ENCODE measurements at regions not wholly inside any gene's neighbourhood (a gene's known extent, or its start where the extent isn't known, plus 50 kb on each side); places are given as distances from the start of the nearest gene placed in this dataset.

GRCh38 chr4:59238212-59238611 lies 1961.9 kb upstream of the ADGRL3 start:
- H3K27ac ChIP-seq (ENCODE audit: insufficient read depth, low read depth, low read length): no peak overlapping the region
- no peak for TF ChIP-seq GATA2 (IDR thresholded peaks at IDR 0.05; ENCODE audit: insufficient read depth, insufficient read length, low read depth, low read length)
- TF ChIP-seq JUN (IDR thresholded peaks at IDR 0.05; ENCODE audit: borderline replicate concordance, insufficient read depth, insufficient read length, low read depth): no peak
- no peak for TF ChIP-seq CTCF (IDR thresholded peaks at IDR 0.05; ENCODE audit: extremely low read depth in 1 of 2, insufficient read depth in 1 of 2, low read depth in 1 of 2, low read length in 2 of 2)
- TF ChIP-seq MAX (IDR thresholded peaks at IDR 0.05; ENCODE audit: insufficient read depth, insufficient read length): no peak
- TF ChIP-seq EZH2 (IDR thresholded peaks at IDR 0.05; ENCODE audit: borderline replicate concordance, low read depth, low read length, severe bottlenecking): no peak
- no peak for TF ChIP-seq POLR2AphosphoS5 (IDR thresholded peaks at IDR 0.05; ENCODE audit: insufficient read depth, low read depth, low read length)
- TF ChIP-seq FOS (IDR thresholded peaks at IDR 0.05; ENCODE audit: borderline replicate concordance, insufficient read depth, low read length): no peak
- ChIA-PET POLR2A (no interaction called here), CTCF (no interaction called here)
- no peaks in the 10 kb centered on the region for H3K4me1 ChIP-seq (ENCODE audit: control insufficient read depth, extremely low read depth, insufficient read depth, low read length)
- no peak overlapping the region for H3K4me2 ChIP-seq (ENCODE audit: insufficient read depth, low read length)
- DNase-seq (ENCODE audit: low read depth, low spot score): no peak
- no TSS peak for BruUV-seq (replicated peaks)
- H3K79me2 ChIP-seq (ENCODE audit: control insufficient read depth, insufficient read depth, low read length): no peaks in the 10 kb centered on the region
- no peak overlapping the region for H3K4me3 ChIP-seq (replicated peaks in 1 of 3; ENCODE audit: insufficient read depth in 1 of 3, low read depth in 1 of 3, low read length in 3 of 3)
- H3K9me3 ChIP-seq (replicated peaks; ENCODE audit: control insufficient read depth, insufficient read depth, low read length): peaks cover 3% of the 10 kb centered on the region
- dilution Hi-C loops (cut with MboI; ENCODE audit: extremely low pct_ligation_motif_present, low sequenced_read_pairs) (no loop called here), intact Hi-C loops (cut with micrococcal nuclease) (no loop called here)
- H3K36me3 ChIP-seq (ENCODE audit: control insufficient read depth in 2 of 2, extremely low read depth in 1 of 2, insufficient read depth in 2 of 2, low read length in 2 of 2): no peaks in the 10 kb centered on the region
- H4K20me1 ChIP-seq (replicated peaks; ENCODE audit: control insufficient read depth, extremely low read depth, insufficient read depth, low read length): no peaks in the 10 kb centered on the region
- no peaks in the 10 kb centered on the region for H3K27me3 ChIP-seq (ENCODE audit: control insufficient read depth in 2 of 2, insufficient read depth in 2 of 2, low read length in 2 of 2)
- no peaks in the 10 kb centered on the region for H3K9me1 ChIP-seq (replicated peaks; ENCODE audit: control insufficient read depth, extremely low read depth, insufficient read depth, low read length)
- H3K9ac ChIP-seq (replicated peaks; ENCODE audit: extremely low read depth, insufficient read depth, low read length): no peak overlapping the region
- FAIRE-seq: no peak
- H2AFZ ChIP-seq (ENCODE audit: low read depth, low read length): no peak overlapping the region
